GM12878 (cell line): ENCODE measurements at regions not wholly inside any gene's neighbourhood (a gene's known extent, or its start where the extent isn't known, plus 50 kb on each side); places are given as distances from the start of the nearest gene placed in this dataset.
"Not testable (repeated sequence)": the region's sequence is repeated elsewhere in the genome, so short reads cannot be mapped to it uniquely, and the experiment has no call there.

ENCODE experiments used
- ATAC-seq: fragments of 200-7000 bp; cut with Tn5 transposase; 3 replicates; pipeline ENCODE4 v1.9.1; 2020; ENCODE audit warnings: mild to moderate bottlenecking, moderate library complexity
- BruUV-seq: library from RNA; stranded (reverse); fragments of 400-500 nt; replicated peaks from 2 replicates; lab custom pipeline; 2021; lab: Mats Ljungman, UMichigan
- CTCF ChIA-PET: fragments of 300-600 bp; sonication (Branson Sonifier 250); formaldehyde crosslinking; extraction: SDS; loops from one replicate; lab custom pipeline; 2021; ENCODE audit warnings: inconsistent platforms; lab: Yijun Ruan, JAX
- POLR2A ChIA-PET: fragments of 350-600 bp; formaldehyde crosslinking; extraction: SDS; loops from one replicate; lab custom pipeline; 2021; ENCODE audit warnings: inconsistent platforms; lab: Charles Lee
- RAD21 ChIA-PET: fragments of 300-600 bp; sonication (Branson Sonifier 250); formaldehyde crosslinking; loops from one replicate; lab custom pipeline; 2023; ENCODE audit warnings: antibody characterized with exemption; ENCODE audit not compliant: unreplicated experiment; lab: Charles Lee
- SMC1A ChIA-PET: fragments of 300-600 bp; sonication (Branson Sonifier 250); formaldehyde crosslinking; loops from one replicate; lab custom pipeline; 2023; ENCODE audit not compliant: unreplicated experiment, uncharacterized antibody; lab: Charles Lee
- DNase-seq: peaks from one replicate; pipeline ENCODE4 v3.0.0-alpha.2; 2011; ENCODE audit warnings: low read depth, low spot score
- FAIRE-seq: peaks from 3 replicates; lab custom pipeline; 2011; peaks lifted over from hg19 to GRCh38; lab: Jason Lieb, UNC
- H2AFZ ChIP-seq: 2 replicates; pipeline ENCODE4 v1.6.0; 2011; ENCODE audit warnings: low read depth, low read length, control low read depth; ENCODE audit not compliant: control insufficient read depth
- H3K27ac ChIP-seq: 2 replicates; pipeline ENCODE4 v1.5.1; 2011; ENCODE audit warnings: control low read depth; ENCODE audit not compliant: control insufficient read depth, insufficient read depth
- H3K27me3 ChIP-seq, 2 experiments: replicated peaks in 1 of 2; 2 replicates each; pipeline versions ENCODE4 v1.6.0 to v1.6.1; 2011; ENCODE audit warnings: low read length in 1 of 2; ENCODE audit not compliant: control insufficient read depth in 2 of 2, insufficient read depth in 2 of 2
- H3K36me3 ChIP-seq, 2 experiments: 2 replicates each; pipeline ENCODE4 v1.5.1; 2011; ENCODE audit warnings: low read length in 1 of 2; ENCODE audit not compliant: control insufficient read depth in 2 of 2, insufficient read depth in 2 of 2
- H3K4me1 ChIP-seq: 2 replicates; pipeline ENCODE4 v1.6.1; 2011; ENCODE audit warnings: mild to moderate bottlenecking, low read length, moderate library complexity, mixed read lengths; ENCODE audit not compliant: control insufficient read depth, insufficient read depth
- H3K4me2 ChIP-seq: 2 replicates; pipeline ENCODE4 v1.6.0; 2011; ENCODE audit warnings: control low read depth; ENCODE audit not compliant: control insufficient read depth, insufficient read depth
- H3K4me3 ChIP-seq: fragments of 200-600 bp; sonication (generic); 2 replicates; pipeline ENCODE4 v1.5.1; 2016
- H3K79me2 ChIP-seq: 2 replicates; pipeline ENCODE4 v1.6.0; 2011; ENCODE audit warnings: low read length; ENCODE audit not compliant: control insufficient read depth, insufficient read depth
- H3K9ac ChIP-seq: 2 replicates; pipeline ENCODE4 v1.8.0; 2011; ENCODE audit warnings: low read length, control low read depth, mixed read lengths; ENCODE audit not compliant: control insufficient read depth, insufficient read depth
- H3K9me3 ChIP-seq: replicated peaks from 3 replicates; pipeline ENCODE4 v1.5.1; 2011; ENCODE audit warnings: mild to moderate bottlenecking, low read length; ENCODE audit not compliant: control insufficient read depth, insufficient read depth
- H4K20me1 ChIP-seq: 2 replicates; pipeline ENCODE4 v1.6.0; 2011; ENCODE audit not compliant: control insufficient read depth, insufficient read depth
- GABPA ChIP-seq: IDR thresholded peaks from 2 replicates; pipeline ENCODE4 v1.6.1; 2014; ENCODE audit warnings: antibody characterized with exemption, low read depth, mild to moderate bottlenecking, inconsistent platforms
- WRNIP1 ChIP-seq: IDR thresholded peaks from 2 replicates; pipeline ENCODE4 v1.6.1; 2011; ENCODE audit warnings: low read depth, low read length, improper control_type of control experiment, borderline replicate concordance
- ZSCAN29 ChIP-seq: fragments of 450-650 bp; IDR thresholded peaks from 2 replicates; pipeline ENCODE4 v1.6.1; 2017; ENCODE audit warnings: mild to moderate bottlenecking, moderate library complexity
- WGBS: methylation state at CpG from one replicate; pipeline ENCODE4 v1.1.6; 2016; ENCODE audit warnings: low lambda C conversion rate; ENCODE audit not compliant: insufficient replicate concordance, insufficient coverage; ENCODE audit errors: missing lambda C conversion rate; 5-methylcytosine and 5-hydroxymethylcytosine counted together
- in situ Hi-C: fragments of 300-500 bp; cut with MboI; formaldehyde crosslinking; loops from 9 replicates; pipeline ENCODE4 v1.14.3; 2018; ENCODE audit warnings: mixed read lengths
- intact Hi-C: fragments of 100-400 bp; cut with micrococcal nuclease; formaldehyde crosslinking; loops from one replicate; pipeline ENCODE4 v1.14.2; 2022; ENCODE audit not compliant: unreplicated experiment

GRCh38 chr6:139696991-139697390 is 322.5 kb upstream of the CITED2 start:
- H3K27me3 ChIP-seq, in situ Hi-C loops, H3K36me3 ChIP-seq, DNase-seq, H3K9me3 ChIP-seq, CTCF ChIA-PET, intact Hi-C loops, SMC1A ChIA-PET, H3K4me3 ChIP-seq, H3K27ac ChIP-seq, POLR2A ChIA-PET, BruUV-seq, H3K4me1 ChIP-seq, RAD21 ChIA-PET, FAIRE-seq, H3K9ac ChIP-seq, H2AFZ ChIP-seq, H3K4me2 ChIP-seq, ATAC-seq, H4K20me1 ChIP-seq, H3K79me2 ChIP-seq: not testable (repeated sequence)
- WGBS = 66% methylated on average over 16 of the region's 16 CpGs

- no peaks in the 10 kb centered on the region; the same call in 2 of the 3 replicates for H3K9me3 ChIP-seq
- no peaks in the 10 kb centered on the region for H3K36me3 ChIP-seq
- intact Hi-C loops (no loop called here), in situ Hi-C loops (no loop called here)
- no TSS peak for BruUV-seq
- SMC1A ChIA-PET = interaction anchor here (0.8 to 1.5 kb wide), 3 partner anchors 10 to 69 kb away, joined by 3 to 4 read pairs (median 4); no protein-coding TSS in a partner anchor
- H3K4me2 ChIP-seq = no peak overlapping the region
- 50% methylated on average over 1 of the region's 1 CpG for WGBS
- H3K9ac ChIP-seq = no peak overlapping the region
- CTCF ChIA-PET = interaction anchor here (0.8 kb wide), 1 partner anchor 12 kb away, joined by 3 read pairs; no protein-coding TSS in a partner anchor
- POLR2A ChIA-PET = no interaction called here
- no peak overlapping the region for H3K4me3 ChIP-seq
- H3K27ac ChIP-seq = no peak overlapping the region
- no peak for ATAC-seq
- RAD21 ChIA-PET = interaction anchor here (1.3 kb wide), 1 partner anchor 321 kb away, joined by 3 read pairs; the partner anchor contains the start of gene CITED2
- H2AFZ ChIP-seq = no peak overlapping the region
- no peak for FAIRE-seq
- H4K20me1 ChIP-seq = no peaks in the 10 kb centered on the region
- H3K79me2 ChIP-seq = no peaks in the 10 kb centered on the region
- no peaks in the 10 kb centered on the region for H3K27me3 ChIP-seq
- no peak for DNase-seq
- H3K4me1 ChIP-seq = no peaks in the 10 kb centered on the region
- TF ChIP-seq ZSCAN29 (no peak), WRNIP1 (no peak), GABPA (no peak)
Observed at GRCh38 chr6:139695361-139695760, 320.9 kb upstream of the CITED2 start.
